ENCODE measurements at regions not wholly inside any gene's neighbourhood (a gene's known extent, or its start where the extent isn't known, plus 50 kb on each side); places are given as distances from the start of the nearest gene placed in this dataset.

GRCh38 chr1:103854279-103854678 is 104.6 kb downstream of the AMY1C start:
- no peak for DNase-seq (ENCODE audit: low read depth)

DNA sequence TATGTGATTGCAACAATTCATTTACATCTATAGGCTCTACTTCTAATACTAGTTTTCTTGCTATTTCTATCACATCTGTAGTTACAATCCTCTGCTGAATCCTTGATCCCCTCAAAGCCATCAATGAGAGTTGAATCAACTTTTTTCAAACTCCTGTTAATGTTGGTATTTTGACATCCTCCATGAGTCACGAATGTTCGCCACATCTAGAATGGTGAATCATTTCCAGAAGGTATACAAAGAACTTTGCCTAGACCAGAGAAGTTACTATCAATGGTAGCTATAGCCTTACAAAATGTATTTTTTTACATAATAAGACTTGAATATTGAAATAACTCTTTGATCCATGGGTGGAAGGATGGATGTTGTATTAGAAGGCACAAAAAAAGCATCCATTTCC is 110.0 kb downstream of the AMY1C start:
- DNase-seq (ENCODE audit: low read depth) = no peak

- DNase-seq (ENCODE audit: low read depth) = no peak
These were observed 149.1 kb downstream of the AMY1C start for GRCh38 chr1:103898576-103899345.

- no peak for DNase-seq (ENCODE audit: low read depth)
These were observed 150.3 kb downstream of the AMY1C start for GRCh38 chr1:103900005-103900404.

DNA sequence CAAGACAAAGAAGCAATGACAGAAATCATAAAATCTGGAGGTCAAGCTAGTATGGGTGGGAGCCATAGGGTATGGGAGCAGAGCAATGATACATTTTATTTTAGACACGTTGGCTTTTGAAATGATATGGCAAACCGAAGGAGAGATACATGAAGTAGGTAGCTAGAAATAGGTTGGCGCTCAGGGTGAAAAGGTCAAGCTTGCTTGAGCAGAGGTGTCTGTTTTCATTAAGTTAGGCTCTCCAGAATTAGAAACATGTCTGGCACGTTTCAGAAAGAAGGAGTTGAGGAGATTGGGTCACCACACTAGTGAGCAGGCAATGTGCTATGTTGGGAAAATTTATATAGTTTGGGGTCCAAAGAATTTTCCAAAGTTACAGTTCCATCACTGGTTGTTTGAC is 151.4 kb downstream of the AMY1C start:
- DNase-seq (ENCODE audit: low read depth) = no peak

GRCh38 chr1:103905363-103905762 is 155.7 kb downstream of the AMY1C start:
- DNase-seq (ENCODE audit: low read depth) = no peak

DNA sequence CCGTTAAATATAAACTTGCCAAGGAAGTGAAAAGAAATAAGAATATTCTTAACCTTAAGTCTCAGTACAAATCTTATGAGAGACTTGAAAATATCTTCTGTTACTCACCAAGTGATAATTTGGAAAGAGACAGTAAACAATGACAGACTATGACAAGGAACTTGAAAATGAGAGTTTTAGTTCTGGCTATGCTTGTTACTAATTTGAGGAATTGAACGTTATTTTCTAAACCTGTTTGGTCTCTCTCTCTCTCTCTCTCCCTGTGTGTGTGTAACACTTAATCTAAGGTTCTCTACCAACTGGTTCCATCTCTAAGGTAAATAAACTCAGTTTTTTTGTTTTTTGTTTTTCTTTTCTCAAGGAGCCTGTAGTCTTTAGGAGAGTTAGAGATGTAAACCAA is 161.8 kb downstream of the AMY1C start:
- DNase-seq (ENCODE audit: low read depth) = no peak

DNA sequence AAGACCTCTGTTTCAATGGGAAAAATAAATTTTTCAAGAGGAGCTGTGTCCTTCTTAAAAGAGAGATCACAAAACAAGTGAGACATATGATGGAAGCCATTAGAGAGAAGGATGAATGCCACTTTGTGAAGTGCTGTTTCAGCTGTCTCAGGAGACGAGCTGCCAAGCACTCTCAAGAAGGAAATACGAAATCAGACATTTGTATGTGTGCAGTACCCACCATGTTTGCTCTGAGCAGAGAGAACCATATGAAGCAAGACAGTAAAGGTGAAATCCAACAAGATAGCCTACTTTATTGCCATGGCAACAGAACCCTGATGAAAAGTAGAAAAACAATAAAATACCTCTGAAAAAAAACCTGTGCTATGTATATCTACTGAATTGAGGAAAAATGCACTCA is 168.1 kb downstream of the AMY1C start:
- DNase-seq (ENCODE audit: low read depth) = no peak

DNA sequence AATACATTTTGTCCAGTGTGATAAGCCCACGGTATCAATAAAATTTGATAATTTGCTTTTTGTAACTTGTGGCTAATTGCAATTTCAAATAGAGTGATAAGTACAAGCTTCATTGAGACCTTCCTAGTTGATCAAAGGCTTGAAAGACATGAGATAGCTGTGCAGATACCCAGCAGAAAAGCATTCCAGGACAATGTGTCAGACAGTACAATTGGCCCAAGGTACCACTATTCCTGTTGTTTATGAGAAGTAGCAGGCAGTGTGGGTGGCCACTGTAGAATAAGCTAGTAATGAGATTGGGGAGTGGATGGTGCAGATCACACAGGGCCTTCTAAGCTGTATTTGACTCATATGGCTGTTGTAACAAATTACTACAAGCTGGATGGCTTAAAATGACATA is 182.2 kb downstream of the AMY1C start:
- no peak for DNase-seq (ENCODE audit: low read depth)

GRCh38 chr1:103937763-103938357 is 188.2 kb downstream of the AMY1C start:
- DNase-seq (ENCODE audit: low read depth) = no peak

DNA sequence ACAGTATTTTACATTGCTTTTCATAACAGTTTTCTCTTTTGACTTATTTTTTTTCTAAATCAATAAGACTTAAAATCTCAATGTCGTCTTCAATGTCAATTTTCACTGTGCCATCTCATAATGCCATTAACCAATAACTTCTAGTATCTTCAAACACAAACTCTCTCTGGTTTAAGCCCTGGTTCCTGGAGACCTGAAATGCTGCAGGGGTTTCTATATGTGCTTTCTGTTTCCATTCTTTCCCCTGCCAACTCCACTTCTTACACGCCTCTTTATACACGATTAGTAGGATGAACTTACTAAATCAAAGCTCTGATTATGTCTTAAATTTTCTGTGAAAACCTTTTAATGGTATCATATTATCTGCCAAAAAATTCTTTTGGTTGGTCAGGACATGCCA is 191.4 kb downstream of the AMY1C start:
- DNase-seq (ENCODE audit: low read depth) = no peak

GRCh38 chr1:103942029-103942428 is 192.3 kb downstream of the AMY1C start:
- DNase-seq (ENCODE audit: low read depth) = no peak

DNA sequence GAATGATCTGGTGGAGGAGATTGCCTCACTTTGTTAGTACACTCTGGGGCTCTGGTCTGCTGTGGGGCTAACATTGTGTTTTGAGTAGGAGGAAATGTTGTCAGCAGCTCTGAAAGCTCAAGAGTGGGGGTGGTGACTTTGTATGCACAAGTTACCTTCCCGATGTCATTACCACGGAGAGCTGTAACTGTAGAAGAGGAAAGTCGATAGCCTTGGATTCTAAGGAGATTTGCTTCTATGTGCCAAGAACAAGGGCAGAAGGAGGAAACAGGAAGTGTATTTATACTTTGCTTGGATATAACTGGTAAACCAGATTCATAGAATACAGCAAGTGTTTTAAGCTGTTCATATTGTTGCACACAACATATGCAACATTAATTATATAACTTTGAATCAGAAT is 196.1 kb downstream of the AMY1C start:
- DNase-seq (ENCODE audit: low read depth) = no peak

GRCh38 chr1:103948526-103948925 is 198.8 kb downstream of the AMY1C start:
- DNase-seq (ENCODE audit: low read depth) = no peak

DNA sequence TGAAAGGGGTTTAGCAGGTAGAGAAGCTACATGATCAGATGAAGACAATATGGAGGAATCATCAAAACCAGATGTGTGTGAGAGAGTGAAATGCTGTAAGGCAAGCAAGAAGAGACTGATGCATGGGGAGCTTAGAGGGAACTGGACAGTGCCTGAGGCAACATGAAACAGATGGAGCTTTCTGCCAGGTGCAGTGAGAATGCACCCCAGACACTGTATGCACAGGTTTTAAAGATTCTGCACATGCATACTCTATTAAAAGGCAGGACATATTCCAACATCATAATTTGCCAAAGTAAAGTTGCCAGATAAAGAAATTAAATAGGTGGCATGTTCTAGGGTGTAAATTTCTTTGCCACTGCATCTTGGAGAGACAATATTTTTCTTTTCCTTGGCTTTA is 200.1 kb downstream of the AMY1C start:
- DNase-seq (ENCODE audit: low read depth) = no peak

DNA sequence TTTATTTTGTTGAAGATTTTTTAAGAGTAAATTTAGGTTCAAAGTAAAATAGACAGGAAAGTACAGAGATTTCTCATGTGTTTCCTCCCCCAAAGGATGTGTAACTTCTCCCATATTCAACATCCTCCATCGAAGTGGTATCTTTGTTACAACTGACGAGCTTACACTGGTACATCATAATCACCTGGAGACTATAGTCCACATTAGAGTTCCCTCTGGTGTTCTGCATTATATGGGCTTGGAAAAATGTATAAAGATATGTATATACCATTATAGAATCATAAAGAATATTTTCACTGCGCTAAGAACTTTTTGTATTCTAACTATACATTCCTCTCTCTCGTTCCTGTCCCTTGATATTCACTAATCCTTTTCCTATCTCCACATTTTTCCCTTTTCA is 203.7 kb downstream of the AMY1C start:
- no peak for DNase-seq (ENCODE audit: low read depth)

GRCh38 chr1:103958699-103959098 is 209.0 kb downstream of the AMY1C start:
- DNase-seq (ENCODE audit: low read depth) = no peak

DNA sequence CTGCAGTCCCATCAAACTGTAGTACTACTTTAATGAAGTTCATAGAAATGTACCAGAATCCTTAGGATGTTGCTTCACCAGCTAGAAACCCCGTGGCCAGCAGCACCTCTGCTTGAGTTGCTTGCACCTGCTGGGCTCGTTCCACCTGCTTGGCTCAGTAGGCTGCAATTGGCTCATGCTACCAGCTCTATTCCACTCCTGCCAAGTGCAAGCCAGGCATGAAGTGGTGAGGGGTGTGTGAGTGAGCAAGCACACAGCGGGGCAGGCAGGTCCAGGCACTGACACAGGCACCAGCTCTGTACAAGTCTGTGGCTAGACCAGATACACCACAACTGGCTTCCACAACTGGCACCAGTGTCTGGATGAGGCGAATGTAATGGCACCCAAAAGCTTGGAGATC is 209.9 kb downstream of the AMY1C start:
- no peak for DNase-seq (ENCODE audit: low read depth)

GRCh38 chr1:103960045-103960444 is 210.3 kb downstream of the AMY1C start:
- no peak for DNase-seq (ENCODE audit: low read depth)

DNA sequence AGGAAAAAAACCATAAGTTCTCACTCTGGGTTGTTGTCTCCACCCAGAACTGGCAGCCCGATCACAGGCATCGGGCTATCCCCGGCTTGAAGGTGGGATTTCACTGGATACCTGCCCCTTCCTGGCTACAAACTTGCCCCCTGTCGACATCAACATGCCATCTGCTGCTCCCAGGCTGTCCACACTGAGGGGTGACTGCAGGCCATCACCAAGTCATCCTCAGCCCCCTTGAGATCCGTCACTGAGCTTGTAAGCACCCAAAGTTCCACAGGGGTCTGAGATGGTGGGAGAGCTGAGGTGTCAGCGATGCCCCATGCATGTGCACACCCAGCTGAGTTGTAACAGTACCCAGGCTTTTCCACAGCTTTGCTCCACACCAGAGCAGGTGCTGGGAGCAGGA is 211.0 kb downstream of the AMY1C start:
- no peak for DNase-seq (ENCODE audit: low read depth)

- no peak for DNase-seq (ENCODE audit: low read depth)
These were observed 237.1 kb downstream of the AMY1C start for GRCh38 chr1:103986792-103987191.

GRCh38 chr1:103997631-103998030 is 247.9 kb downstream of the AMY1C start:
- DNase-seq (ENCODE audit: low read depth) = no peak

GRCh38 chr1:104018922-104019674 is 269.4 kb downstream of the AMY1C start:
- DNase-seq (ENCODE audit: low read depth) = no peak

All from HS-27A (cell line).